Islet of Langerhans (tissue), 1 donor: ENCODE measurements at regions not wholly inside any gene's neighbourhood (a gene's known extent, or its start where the extent isn't known, plus 50 kb on each side); places are given as distances from the start of the nearest gene placed in this dataset.

Experiments used
- FAIRE-seq: peaks from one replicate; lab custom pipeline; 2011; peaks lifted over from hg19 to GRCh38; lab: Jason Lieb, UNC

DNA sequence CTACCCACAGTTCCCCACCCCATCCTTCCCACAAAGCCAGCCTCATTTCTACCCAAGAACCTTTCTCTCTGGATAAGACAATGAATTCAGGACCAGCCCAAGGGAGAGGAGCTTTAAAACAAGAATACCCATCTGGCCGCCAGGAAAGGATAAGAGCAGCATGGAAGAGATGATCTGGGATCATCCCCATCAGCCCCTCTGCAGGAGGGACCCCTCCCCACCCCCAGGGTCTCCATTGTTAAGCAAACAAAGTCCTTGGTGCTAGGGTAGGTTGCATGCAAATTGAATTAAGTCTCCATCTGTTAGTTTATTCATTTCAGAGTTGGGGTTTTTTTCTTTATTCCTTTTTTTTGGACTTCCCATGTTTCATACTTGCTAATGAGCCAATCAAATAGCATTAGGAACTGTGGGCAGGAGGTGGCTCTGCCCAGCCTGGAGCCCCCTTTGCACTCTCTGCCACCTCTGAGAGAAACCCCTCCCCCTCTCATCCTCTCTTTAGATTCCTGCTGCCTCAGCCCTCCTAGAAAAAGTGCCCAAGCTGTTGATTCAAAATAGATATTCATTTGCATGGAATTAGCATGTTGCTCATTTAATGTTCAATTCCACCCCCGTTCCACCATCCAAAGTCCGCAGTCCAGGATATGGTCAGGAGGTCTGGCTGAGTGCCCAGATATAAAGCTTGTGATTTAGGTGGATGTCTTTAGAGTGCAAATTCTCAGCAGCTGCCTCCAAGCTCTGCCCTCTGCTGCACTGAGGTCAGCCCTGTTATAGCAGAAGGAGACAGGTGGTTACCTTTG, 138.5 kb upstream of the NCAM1 start:
- no peak for FAIRE-seq

DNA sequence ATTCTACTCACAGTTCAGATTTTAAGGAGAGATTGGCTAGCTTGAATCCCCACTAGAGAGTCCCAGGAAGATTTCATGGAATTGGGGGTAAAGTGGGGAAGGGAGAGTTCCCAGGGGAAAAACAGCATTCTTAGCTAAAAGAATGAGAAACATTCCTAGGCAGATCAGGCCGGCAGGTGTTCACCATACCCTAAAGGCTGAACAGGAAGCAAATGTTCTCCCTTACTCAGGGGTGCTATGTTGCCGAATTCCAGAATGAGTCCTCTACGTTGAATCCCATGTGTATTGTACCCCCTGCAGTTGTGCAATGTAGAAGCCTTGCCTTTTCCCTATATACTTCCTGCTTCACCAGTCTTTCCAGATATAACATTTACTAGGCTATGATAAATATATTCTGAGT, 135.2 kb upstream of the NCAM1 start:
- FAIRE-seq: no peak

DNA sequence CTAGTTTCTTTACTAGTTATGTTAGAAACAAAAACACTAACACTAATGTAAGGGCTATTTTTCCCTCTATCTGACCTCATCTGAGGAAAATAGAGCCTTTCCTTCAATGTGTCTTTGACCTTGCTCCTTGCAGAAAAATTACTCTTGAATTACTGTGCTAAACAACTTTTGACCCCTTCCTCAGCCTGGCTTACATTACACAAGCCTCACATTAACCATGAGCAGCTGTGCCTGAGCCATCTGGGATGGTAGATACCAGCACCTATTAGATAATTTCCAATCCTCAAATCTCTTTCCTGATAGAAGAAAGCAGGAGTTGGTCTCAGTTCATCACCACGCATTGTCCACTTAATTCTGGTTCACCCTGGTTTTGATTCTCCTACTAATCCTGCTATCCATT, 134.4 kb upstream of the NCAM1 start:
- no peak for FAIRE-seq

DNA sequence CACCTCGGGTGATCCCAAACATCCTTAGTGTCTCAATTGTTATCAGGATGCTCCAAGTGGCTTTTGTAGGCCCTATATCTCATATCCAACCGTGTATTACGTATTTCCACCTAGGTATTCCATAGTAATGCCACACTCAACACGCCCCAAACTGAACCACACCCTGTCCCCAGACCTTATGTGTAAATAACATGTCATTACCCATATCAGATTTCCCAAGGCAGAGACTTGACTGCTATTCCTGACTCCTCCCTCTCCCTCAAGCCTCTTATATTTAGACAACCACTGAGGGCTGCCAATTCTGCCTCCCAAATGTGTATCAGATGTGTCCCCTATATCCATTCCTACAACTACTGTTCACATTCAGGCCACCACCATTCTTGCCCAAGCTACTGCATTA, 132.8 kb upstream of the NCAM1 start:
- FAIRE-seq: no peak

DNA sequence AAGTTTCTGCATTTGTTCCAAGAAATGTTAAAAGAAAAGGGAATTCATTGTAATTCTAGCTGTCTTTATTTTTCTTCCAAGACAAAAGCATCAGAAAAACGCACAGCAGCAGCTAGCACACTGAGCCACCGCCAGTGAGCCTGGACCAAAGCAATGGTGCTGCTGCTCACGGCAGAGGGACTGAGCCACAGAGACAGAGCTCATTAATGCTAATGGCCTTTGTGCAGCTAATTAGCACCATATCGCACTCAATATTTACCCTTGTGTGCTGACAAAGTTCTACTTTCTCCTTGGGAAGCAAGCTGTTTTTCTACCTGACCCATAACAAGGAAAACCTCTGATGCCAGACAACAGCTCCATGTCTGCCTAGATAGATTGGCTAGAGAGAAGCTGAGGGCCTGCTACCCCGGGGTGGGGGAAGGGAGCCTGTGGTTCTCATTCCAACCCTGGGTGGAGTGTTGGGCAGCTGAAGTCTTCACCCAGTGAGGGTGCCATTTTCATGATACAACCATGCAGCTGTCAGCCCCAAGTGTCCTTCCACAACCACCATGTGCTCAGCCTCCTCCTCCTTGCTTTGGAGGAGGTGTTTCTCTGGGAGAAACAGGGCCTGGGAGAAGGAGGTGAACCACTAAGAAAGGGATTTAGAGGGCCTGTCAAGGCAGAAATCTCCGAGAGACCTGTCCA, 131.1 kb upstream of the NCAM1 start:
- no peak for FAIRE-seq

DNA sequence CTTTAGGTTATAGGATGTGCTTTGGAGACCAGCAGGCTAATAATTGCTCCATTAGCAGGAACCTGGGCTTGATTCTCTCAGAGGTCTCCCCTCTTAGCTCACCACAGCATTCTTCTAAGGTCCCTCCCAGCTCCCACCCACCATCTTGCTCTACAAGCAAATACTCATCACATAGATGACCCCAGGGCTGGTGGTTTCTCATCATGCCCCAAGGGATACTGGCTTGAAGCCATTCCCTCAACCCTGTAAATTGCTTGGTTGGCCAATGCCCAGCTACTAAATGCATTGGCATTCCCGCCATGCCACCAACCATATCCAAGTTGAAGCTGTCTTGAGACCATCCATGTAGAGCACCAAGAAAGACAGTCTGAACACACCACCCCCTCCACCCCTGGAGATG, 130.2 kb upstream of the NCAM1 start:
- no peak for FAIRE-seq

DNA sequence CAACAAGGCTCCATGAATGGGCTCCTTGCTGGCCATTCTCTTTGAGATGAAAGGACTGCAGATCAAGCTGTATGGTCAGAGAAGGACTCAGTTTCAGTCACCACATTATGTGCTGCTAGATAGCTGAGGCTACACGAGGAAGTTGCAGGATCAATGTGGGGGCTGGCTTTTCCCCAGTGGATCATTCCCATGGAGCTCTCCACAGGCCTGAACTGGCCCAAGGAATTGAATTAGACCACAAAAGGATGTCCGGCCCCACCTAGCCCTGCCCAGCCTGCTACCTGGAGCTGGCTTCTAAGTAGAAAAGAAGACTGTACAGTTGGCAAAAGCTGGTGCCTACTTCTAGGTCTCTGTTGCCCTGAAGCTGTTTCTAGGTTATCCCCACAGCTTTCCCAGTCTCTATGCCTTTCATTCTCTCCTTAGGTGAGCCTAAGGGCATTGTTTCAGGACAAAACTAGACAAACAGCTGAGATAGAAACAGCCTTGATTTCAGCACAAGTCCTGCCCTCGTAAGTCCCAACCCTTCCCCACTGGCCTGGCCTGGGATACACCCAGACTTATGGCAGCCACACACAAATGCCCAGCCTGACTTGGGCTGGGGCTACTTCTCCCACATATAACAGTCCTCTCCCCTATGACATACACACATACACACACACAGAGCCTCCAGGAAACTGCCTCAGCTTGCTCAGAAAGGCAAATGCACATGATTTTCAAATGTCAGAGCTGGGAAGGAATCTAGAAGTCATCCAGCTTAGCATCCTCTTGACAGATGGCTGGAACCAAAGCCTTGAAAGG, 129.1 kb upstream of the NCAM1 start:
- FAIRE-seq: no peak

DNA sequence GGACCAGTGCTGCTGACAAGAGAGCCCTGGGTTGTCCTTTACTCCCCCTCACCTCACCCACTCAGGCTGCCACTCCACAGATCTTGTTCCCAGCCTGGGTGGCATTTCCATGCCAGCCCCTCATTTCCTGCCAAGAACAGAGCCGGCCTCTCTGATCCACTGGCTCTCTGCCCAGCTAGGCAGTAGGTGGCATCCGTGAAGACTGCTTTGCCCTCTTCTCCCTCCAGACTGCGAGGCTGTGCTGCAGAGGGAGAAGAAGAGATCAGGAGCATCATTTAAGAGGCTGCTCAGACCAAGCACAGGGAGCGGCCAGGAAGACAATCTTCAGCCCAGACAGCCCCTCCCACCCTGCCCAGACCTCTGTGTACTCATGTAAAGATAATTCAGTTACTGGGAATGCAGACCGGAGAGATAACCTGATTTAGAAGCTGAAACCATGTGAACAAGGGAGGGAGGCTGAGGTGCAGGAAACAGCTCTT, 126.9 kb upstream of the NCAM1 start:
- FAIRE-seq: no peak

DNA sequence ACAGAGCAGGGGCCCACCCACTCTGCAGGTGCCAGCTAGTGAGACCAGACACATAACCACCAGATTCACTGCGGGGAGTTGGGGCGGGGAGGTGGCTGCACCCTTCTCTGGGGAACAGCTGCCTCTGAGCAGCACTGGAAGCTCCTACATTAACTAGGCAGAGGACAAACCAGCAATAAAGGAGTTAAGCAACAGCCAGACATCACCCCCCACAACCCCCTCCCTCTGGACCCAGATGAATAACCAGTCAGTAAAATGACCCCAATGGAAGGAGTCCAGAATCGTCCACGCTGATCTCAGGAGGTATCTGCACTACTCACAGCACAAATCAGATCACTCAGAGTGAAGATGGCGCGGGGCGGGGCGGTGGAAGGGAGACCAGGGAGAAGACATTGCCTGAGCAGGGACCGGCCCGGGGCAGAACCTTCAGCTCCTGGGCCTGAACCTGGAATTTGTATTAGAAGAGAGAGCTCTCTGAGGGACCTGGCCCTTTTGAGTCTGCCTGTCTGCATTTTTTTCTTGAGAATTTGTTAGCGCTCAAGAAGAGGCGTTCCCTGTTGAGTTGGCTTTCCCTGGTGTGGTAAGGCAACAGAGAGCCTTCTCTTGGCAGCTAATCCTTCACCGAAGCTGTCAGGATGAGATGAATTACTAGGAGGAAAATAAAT, 125.5 kb upstream of the NCAM1 start:
- no peak for FAIRE-seq

DNA sequence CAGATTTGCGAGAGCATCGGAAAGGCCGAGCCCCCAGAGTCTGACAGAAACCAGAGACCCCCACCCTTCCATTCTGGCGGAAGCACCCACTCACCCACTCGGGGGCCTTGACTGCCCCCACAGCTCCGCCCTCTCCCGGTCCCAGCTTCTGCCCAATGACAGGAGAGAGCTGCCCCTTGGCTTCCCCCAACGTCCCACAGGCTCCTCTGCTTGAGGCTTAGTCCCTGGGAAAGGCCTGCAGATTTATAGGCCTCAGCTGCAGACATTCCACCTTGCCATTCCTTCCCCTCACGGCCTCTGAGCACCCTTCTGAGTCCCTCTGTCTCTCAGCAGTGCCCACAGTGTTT, 125.0 kb upstream of the NCAM1 start:
- no peak for FAIRE-seq

DNA sequence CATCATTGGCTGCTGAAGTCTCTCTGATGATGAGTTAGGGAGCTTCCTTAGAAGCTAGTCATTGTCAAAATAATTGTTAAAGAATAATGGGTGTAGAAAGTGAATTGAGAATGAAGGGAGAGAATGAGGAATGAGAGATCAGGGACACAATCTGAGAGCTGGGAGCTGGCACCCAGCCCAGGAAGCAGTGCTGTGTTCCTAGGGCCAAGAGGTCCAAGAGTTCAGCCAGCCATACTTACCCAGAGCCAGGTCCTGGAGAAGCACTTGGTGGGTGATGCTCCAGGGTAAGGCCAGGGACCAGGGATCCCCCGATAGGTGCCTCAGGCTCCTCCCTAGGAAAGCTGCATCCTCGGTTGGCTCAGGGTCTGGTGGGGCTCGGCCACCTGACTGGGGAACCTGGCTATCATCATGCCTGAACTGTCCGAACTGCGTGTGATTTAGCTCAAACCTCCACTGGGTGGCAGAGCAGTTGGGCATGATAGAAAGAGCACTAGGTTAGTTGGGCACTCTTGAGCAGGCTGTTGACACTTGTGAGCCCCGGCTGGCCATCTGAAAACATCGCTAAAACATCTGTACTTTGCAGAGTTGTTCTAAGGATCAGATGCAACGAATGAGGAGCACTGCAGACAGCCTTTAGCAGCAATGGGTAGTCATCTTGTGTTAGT, 123.9 kb upstream of the NCAM1 start:
- FAIRE-seq: no peak

DNA sequence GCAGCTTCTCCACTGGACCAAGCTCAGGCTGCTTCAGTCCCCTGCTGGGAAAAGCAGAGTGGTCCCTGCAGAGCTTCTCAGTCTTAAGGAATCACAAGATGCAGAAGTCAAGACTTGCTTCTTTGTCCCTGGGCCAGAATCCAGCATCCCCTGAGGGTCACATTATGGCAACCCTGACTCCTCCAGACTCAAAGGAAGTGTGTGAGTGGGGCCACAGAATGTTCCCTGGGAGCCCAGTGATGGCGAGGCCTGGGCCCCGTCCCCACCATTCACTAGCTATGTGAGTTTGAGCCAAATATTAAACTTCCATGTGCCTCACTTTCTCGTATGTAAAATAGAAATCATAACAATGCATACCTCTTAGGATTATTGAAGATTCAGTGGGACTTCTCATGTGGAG, 122.2 kb upstream of the NCAM1 start:
- no peak for FAIRE-seq

DNA sequence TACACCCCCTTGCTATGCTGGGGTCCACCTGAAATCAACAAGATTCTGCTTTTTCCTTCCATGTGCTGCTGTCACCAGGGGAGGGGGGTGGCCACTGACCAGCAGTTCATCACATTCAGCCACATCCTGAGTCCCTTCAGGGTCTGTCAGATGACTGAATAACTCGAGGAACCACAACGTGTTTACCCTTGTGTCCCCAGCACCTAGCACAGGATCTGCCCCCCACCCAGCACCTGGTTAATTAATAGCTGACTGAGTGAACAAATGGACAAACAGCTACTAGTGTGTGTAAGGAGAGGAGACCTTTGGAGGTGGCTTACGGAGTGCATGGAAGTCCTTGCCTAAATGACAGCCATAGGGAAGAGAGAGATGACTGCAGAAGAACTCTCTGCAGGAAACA, 119.5 kb upstream of the NCAM1 start:
- FAIRE-seq: no peak

DNA sequence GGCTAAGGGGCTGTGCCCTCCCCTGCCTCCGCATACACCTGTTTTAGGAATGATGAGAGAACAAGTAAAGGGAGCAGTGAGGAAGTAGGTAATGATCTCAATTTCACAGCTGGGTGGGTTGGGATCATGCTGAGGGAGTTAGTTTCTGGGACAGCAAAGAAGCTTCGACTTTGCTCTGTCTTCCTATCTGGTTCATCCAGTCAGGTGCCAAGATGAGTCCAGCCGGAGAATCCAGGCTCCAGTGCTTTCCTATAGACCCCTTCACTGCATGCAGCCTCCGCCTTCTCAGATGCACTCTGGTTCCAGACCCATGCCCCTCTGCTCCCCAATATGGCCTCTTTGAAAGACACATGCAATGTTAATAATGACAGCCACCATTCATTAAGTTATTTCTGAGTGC, 119.1 kb upstream of the NCAM1 start:
- FAIRE-seq: no peak

DNA sequence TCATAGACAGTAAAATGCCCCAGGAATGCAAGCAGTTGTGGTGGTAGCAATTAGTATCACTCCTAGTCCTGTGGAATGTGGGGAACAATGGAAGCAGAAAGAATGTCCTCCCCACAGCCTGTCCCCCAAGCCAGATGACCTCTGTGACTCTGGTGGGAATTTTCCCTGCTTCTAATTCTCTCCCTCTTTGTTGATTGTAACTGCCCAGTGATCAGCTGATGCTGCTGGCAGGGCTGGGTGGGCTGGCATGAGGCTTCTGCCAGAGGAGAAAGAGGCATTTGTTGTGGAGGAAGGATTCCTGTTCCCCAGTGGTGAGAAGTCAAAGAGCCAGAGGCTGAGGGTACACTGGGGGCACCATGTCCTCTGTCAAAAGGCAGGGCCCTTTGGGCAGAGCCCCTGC, 116.7 kb upstream of the NCAM1 start:
- no peak for FAIRE-seq

DNA sequence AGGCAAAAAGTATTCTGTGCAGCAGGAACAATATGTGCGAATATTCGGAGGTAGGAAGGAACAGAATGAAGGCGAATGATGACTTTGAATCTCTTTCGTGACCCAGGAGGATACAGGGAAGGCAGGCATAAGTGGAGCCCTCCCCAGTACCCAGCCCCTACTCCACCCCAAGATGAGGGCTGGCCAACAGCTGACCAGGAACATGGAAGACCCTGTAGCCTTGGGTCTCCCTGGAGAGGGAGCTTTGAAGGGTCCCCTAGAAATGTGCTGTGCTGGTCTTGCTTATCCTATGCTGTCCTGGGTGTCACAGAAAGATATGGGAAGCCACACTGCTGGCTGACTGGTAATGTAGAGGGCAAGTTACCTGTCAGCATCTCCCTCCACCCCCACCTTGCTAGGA, 113.7 kb upstream of the NCAM1 start:
- no peak for FAIRE-seq

DNA sequence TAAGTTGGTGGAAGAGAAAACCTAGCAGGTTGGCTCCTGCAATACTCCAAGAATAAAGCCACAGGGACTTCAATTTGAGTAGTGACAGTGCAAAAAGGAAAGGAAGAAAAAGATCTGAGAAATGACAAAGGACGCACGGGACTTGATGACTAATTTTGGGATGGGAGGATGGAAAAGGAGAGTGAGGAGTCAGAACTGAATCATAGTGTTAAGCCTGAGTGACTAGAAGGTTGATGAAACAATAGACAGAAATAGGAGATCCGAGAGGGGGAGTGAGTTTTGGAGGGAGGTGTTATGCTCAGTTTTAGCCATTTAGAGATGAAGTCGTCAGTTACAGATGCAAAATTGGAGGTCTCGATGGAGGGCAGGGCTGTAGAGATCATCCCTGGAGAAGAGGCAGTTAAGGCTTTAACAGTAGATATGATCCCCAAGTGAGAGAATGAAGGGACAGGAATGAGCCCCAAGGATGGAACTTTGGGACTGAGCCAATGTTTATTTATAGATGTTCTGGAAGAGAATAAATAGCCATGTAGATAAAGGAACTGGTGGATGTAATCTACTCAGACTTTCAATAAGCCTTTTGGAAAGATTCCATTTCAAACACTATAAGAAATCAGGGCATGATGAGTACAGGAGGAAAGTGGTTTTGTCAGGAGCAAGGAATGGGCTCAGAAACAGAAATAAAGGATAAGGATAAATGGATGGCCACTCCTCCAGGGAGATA, 108.9 kb upstream of the NCAM1 start:
- FAIRE-seq: no peak

DNA sequence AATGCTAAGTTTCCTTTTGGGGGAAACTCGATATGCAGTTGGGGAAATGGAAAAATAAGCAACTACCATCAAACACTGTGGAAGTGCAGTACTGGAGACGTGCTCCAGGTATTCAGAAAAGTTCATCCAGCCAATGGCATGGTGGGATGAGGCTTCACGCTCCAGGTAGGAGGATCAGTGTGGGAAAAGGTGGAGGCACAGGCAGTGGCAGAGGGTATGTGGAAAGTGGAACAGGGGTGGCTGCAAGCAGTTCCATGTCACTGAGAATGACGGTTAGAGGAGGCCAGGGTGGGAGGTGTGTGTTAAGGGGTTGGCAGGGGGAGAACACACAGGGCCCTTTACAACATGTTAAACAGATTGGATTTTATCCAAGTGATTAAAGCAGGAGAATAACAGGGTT, 105.1 kb upstream of the NCAM1 start:
- FAIRE-seq: no peak

DNA sequence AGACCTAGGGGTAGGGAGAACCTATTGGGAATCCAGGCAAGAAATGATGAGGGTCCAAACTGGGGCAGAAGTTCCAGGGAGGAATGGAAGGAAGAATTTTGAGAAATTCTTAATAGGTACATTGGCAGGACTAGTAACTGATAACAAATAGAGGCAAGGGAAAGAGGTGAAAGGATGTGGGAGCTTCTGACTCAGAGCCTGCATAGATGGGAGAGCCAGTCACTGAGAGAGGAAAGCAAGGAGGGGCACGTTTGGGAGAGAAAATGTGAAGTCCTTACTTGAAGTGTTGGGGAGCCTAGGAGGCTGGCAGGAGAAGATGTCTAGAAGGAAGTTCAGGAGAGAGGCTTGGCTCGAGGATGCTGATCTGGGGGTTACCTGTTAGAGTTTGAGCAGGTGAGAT, 104.6 kb upstream of the NCAM1 start:
- FAIRE-seq: no peak

DNA sequence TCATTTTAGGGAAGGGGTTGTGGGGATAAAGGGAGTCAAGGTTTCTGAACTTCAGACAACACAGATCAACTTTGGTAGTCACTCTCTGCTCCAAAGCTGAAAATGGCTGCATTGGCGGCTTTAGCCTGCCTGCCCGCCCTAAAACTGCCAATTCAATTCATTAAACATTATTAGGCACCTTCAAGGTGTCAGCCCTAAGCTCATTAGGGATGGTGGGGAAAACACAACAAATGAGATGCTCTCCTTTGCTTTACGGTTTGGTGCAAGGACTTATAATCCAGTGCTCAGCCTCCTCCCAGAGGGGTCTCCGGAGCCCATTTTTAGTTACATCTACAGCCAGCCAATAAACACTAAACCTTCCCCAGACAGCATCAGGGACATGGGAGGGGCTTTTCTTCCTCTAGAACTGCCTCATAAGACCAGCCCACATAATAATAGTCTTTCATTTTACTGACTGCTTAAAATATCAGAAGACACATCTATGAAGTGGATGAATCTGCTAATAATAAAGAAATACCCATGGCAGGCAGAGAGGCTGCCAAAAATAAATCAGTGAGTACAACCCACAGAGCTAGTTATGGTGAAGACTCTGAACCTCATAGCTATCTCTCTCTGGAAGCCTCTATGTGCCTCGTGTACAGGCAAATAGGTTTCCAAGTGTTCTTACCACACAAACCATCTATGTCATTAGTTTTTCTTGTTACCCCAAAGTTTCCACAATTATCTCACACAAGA, 102.8 kb upstream of the NCAM1 start:
- FAIRE-seq: no peak

DNA sequence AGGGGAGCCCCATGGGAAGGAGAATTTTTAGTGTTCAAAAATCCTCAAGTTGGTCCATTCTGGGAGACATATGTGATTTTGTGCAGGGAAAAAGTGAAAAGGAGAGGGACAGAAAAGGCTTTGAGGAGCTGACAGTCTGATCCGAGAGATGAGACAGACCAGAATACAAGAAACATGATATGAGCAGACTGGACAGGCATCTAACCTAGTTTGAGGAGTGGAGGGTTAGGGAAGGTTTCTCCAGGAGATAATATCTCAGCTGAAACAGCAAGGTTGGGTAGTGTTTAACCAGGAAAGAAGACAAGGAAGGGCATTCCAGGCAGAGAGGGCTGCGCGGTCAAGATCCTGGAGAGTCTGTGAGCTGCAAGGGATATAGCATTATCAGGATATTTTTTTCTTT, 101.4 kb upstream of the NCAM1 start:
- FAIRE-seq: no peak
